ENCODE measurements at regions not wholly inside any gene's neighbourhood (a gene's known extent, or its start where the extent isn't known, plus 50 kb on each side); places are given as distances from the start of the nearest gene placed in this dataset.

DNA sequence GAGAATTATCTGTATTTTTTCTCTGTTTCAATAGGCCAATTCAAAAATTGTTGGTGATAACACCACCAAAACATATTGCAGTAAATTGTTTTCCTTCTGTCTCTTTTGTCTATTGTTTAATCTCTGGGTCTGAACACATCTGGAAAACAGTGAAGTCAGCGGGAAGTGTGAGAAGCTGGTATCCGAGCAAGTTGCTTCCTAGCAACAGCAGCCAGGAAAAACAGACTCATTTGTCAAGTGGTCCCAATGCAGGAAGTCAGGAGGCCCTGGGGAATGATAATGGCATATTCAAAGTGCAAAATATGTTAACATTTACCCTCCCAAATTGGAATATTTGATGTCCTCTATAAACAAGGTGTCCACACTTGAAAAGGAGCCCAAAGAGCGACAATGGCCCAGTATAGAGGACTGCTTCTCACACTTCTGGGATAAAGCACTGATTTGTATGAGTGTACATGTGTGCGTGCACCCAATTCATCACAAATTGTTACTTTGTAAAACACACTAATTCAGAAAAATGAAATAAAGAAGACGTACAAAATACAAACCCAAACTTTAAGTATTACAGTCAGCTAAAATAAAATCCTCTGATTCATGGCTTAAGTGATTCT, 515.0 kb downstream of the TBC1D4 start:
- CTCF ChIA-PET: no interaction called here
- Histone ChIP-seq H3K27ac (ENCODE audit: low read length) (no peak overlapping the region), H3K27me3 (ENCODE audit: control insufficient read depth, insufficient read depth, low read length) (no peaks in the 10 kb centered on the region), H3K36me3 (ENCODE audit: control insufficient read depth, insufficient read depth, low read length) (no peaks in the 10 kb centered on the region), H3K4me1 (ENCODE audit: control insufficient read depth, insufficient read depth, low read length) (no peaks in the 10 kb centered on the region), H3K9me3 (ENCODE audit: control insufficient read depth, insufficient read depth, low read depth, low read length) (no peaks in the 10 kb centered on the region), H3K4me3 (ENCODE audit: low read depth in 2 of 2, low read length in 2 of 2) (no peak overlapping the region)
- ATAC-seq (no peak), DNase-seq (ENCODE audit: low read depth, low spot score) (no peak)
- intact Hi-C loops (cut with micrococcal nuclease; ENCODE audit: unreplicated experiment) (no loop called here), in situ Hi-C loops (cut with HindIII; ENCODE audit: low pct_unique_long_range_greater_than_20kb, low sequenced_read_pairs) (no loop called here)
- TF ChIP-seq POLR2AphosphoS5 (IDR thresholded peaks at IDR 0.05; ENCODE audit: low read depth, low read length): no peak
- TF ChIP-seq, protein P1, sequence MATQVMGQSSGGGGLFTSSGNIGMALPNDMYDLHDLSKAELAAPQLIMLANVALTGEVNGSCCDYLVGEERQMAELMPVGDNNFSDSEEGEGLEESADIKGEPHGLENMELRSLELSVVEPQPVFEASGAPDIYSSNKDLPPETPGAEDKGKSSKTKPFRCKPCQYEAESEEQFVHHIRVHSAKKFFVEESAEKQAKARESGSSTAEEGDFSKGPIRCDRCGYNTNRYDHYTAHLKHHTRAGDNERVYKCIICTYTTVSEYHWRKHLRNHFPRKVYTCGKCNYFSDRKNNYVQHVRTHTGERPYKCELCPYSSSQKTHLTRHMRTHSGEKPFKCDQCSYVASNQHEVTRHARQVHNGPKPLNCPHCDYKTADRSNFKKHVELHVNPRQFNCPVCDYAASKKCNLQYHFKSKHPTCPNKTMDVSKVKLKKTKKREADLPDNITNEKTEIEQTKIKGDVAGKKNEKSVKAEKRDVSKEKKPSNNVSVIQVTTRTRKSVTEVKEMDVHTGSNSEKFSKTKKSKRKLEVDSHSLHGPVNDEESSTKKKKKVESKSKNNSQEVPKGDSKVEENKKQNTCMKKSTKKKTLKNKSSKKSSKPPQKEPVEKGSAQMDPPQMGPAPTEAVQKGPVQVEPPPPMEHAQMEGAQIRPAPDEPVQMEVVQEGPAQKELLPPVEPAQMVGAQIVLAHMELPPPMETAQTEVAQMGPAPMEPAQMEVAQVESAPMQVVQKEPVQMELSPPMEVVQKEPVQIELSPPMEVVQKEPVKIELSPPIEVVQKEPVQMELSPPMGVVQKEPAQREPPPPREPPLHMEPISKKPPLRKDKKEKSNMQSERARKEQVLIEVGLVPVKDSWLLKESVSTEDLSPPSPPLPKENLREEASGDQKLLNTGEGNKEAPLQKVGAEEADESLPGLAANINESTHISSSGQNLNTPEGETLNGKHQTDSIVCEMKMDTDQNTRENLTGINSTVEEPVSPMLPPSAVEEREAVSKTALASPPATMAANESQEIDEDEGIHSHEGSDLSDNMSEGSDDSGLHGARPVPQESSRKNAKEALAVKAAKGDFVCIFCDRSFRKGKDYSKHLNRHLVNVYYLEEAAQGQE (IDR thresholded peaks at IDR 0.05; ENCODE audit: insufficient read depth in 1 of 2, low read depth in 2 of 2, low read length in 1 of 2): no peak
- no TSS peak for BruUV-seq (replicated peaks)
- POLR2A ChIA-PET: no interaction called here

DNA sequence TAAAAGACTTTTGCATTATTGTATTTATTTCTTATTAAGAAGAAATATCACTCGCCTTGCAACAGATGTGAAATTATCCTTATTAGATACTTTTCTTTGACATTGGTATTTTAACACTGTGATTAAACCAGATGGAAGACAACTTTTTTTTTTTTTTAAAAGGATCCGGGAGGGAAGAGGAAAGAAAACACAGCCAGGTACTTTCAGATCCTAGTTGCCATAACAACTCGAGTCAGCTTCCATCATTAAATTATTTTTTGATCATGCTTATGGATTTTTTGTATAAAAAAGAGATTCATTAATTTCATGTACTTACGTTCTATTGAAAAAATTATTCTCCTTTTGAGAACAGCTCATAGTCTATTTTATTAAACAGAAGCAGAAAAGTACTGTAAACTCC, 515.7 kb downstream of the TBC1D4 start:
- no peak for ATAC-seq
- H3K4me3 ChIP-seq (ENCODE audit: low read depth in 2 of 2, low read length in 2 of 2): no peak overlapping the region
- BruUV-seq (replicated peaks): no TSS peak
- POLR2A ChIA-PET: no interaction called here
- CTCF ChIA-PET: no interaction called here
- no peak for TF ChIP-seq TCF7L2 (IDR thresholded peaks at IDR 0.05; ENCODE audit: low read depth, low read length)
- TF ChIP-seq POLR2AphosphoS5 (IDR thresholded peaks at IDR 0.05; ENCODE audit: low read depth, low read length): no peak
- TF ChIP-seq SIN3A (IDR thresholded peaks at IDR 0.05; ENCODE audit: borderline replicate concordance, insufficient read depth, low read depth, low read length): no peak
- TF ChIP-seq, protein P2, sequence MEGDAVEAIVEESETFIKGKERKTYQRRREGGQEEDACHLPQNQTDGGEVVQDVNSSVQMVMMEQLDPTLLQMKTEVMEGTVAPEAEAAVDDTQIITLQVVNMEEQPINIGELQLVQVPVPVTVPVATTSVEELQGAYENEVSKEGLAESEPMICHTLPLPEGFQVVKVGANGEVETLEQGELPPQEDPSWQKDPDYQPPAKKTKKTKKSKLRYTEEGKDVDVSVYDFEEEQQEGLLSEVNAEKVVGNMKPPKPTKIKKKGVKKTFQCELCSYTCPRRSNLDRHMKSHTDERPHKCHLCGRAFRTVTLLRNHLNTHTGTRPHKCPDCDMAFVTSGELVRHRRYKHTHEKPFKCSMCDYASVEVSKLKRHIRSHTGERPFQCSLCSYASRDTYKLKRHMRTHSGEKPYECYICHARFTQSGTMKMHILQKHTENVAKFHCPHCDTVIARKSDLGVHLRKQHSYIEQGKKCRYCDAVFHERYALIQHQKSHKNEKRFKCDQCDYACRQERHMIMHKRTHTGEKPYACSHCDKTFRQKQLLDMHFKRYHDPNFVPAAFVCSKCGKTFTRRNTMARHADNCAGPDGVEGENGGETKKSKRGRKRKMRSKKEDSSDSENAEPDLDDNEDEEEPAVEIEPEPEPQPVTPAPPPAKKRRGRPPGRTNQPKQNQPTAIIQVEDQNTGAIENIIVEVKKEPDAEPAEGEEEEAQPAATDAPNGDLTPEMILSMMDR (IDR thresholded peaks at IDR 0.05): no peak
- TF ChIP-seq, protein P1 (IDR thresholded peaks at IDR 0.05; ENCODE audit: insufficient read depth in 1 of 2, low read depth in 2 of 2, low read length in 1 of 2): no peak
- H3K4me1 ChIP-seq (ENCODE audit: control insufficient read depth, insufficient read depth, low read length): no peaks in the 10 kb centered on the region
- no peaks in the 10 kb centered on the region for H3K36me3 ChIP-seq (ENCODE audit: control insufficient read depth, insufficient read depth, low read length)
- no peaks in the 10 kb centered on the region for H3K9me3 ChIP-seq (ENCODE audit: control insufficient read depth, insufficient read depth, low read depth, low read length)
- in situ Hi-C loops (cut with HindIII; ENCODE audit: low pct_unique_long_range_greater_than_20kb, low sequenced_read_pairs) (no loop called here), intact Hi-C loops (cut with micrococcal nuclease; ENCODE audit: unreplicated experiment) (no loop called here)
- DNase-seq (ENCODE audit: low read depth, low spot score): no peak
- no peaks in the 10 kb centered on the region for H3K27me3 ChIP-seq (ENCODE audit: control insufficient read depth, insufficient read depth, low read length)
- H3K27ac ChIP-seq (ENCODE audit: low read length): no peak overlapping the region

All from Panc1 (cell line).